Uterus (tissue), 2 donors: ENCODE measurements at regions not wholly inside any gene's neighbourhood (a gene's known extent, or its start where the extent isn't known, plus 50 kb on each side); places are given as distances from the start of the nearest gene placed in this dataset.

Source experiments
- CTCF ChIP-seq, 4 experiments: fragments of 200-600 bp in 2 of 4; fragments of 450-650 bp in 2 of 4; sonication (generic) in 2 of 4; IDR thresholded peaks; one replicate each; pipeline ENCODE4 v1.5.1; 2016 to 2019; ENCODE audit warnings: antibody characterized with exemption in 4 of 4, mild to moderate bottlenecking in 2 of 4, moderate library complexity in 1 of 4
- POLR2A ChIP-seq, 2 donors: fragments of 450-650 bp; IDR thresholded peaks; one replicate each; pipeline ENCODE4 v1.6.1; 2016; ENCODE audit warnings: antibody characterized with exemption in 2 of 2, mild to moderate bottlenecking in 1 of 2, moderate library complexity in 1 of 2

GRCh38 chr7:126362746-126363145 is 890.0 kb downstream of the GRM8 start:
- TF ChIP-seq POLR2A (IDR thresholded peaks at IDR 0.05), result no peak
- TF ChIP-seq CTCF (IDR thresholded peaks at IDR 0.05), result no peak
